Endothelial cell (in vitro differentiated cells): ENCODE measurements at regions not wholly inside any gene's neighbourhood (a gene's known extent, or its start where the extent isn't known, plus 50 kb on each side); places are given as distances from the start of the nearest gene placed in this dataset.

Experiments
- DNase-seq: peaks from one replicate; pipeline ENCODE4 v3.0.0; 2021; ENCODE audit warnings: low spot score
- H3K27ac Mint-ChIP-seq: one replicate; pipeline ENCODE4 v1.8.0; 2021; ENCODE audit warnings: mixed read lengths, inconsistent platforms; ENCODE audit not compliant: unreplicated experiment
- H3K27me3 Mint-ChIP-seq: one replicate; pipeline ENCODE4 v1.8.0; 2021; ENCODE audit warnings: mild to moderate bottlenecking, moderate library complexity, mixed read lengths, inconsistent platforms; ENCODE audit not compliant: unreplicated experiment
- H3K36me3 Mint-ChIP-seq: one replicate; pipeline ENCODE4 v1.8.0; 2021; ENCODE audit warnings: mild to moderate bottlenecking, low read depth, mixed read lengths, inconsistent platforms; ENCODE audit not compliant: unreplicated experiment
- H3K4me1 Mint-ChIP-seq: one replicate; pipeline ENCODE4 v1.8.0; 2021; ENCODE audit warnings: mild to moderate bottlenecking, mixed read lengths, inconsistent platforms; ENCODE audit not compliant: unreplicated experiment
- H3K4me3 Mint-ChIP-seq: one replicate; pipeline ENCODE4 v1.8.0; 2021; ENCODE audit warnings: mild to moderate bottlenecking, mixed read lengths, inconsistent platforms; ENCODE audit not compliant: unreplicated experiment
- H3K9me3 Mint-ChIP-seq: one replicate; pipeline ENCODE4 v1.8.0; 2021; ENCODE audit warnings: mixed read lengths, inconsistent platforms; ENCODE audit not compliant: unreplicated experiment
- CTCF ChIP-seq: fragments of 200-600 bp; sonication (generic); IDR thresholded peaks from one replicate; pipeline ENCODE4 v1.5.0; 2021; ENCODE audit warnings: antibody characterized with exemption; ENCODE audit not compliant: unreplicated experiment

GRCh38 chr7:153835103-153835502 is 217.1 kb upstream of the DPP6 start:
- peaks cover 17% of the 10 kb centered on the region for H3K9me3 Mint-ChIP-seq
- no peaks in the 10 kb centered on the region for H3K4me1 Mint-ChIP-seq
- DNase-seq: no peak
- H3K4me3 Mint-ChIP-seq: no peak overlapping the region
- TF ChIP-seq CTCF: no peak
- H3K27me3 Mint-ChIP-seq: peaks cover 2% of the 10 kb centered on the region
- no peaks in the 10 kb centered on the region for H3K36me3 Mint-ChIP-seq
- no peak overlapping the region for H3K27ac Mint-ChIP-seq

- TF ChIP-seq CTCF: no peak
- H3K27me3 Mint-ChIP-seq: peaks cover 2% of the 10 kb centered on the region
- H3K9me3 Mint-ChIP-seq: peaks cover 17% of the 10 kb centered on the region
- H3K27ac Mint-ChIP-seq: no peak overlapping the region
- no peak overlapping the region for H3K4me3 Mint-ChIP-seq
- no peaks in the 10 kb centered on the region for H3K36me3 Mint-ChIP-seq
- DNase-seq: no peak
- H3K4me1 Mint-ChIP-seq: no peaks in the 10 kb centered on the region
Observed at GRCh38 chr7:153835712-153836265, 216.4 kb upstream of the DPP6 start.

GRCh38 chr7:153838591-153838990 is 213.6 kb upstream of the DPP6 start:
- no peak for DNase-seq
- H3K36me3 Mint-ChIP-seq: no peaks in the 10 kb centered on the region
- H3K4me3 Mint-ChIP-seq: no peak overlapping the region
- TF ChIP-seq CTCF: no peak
- no peaks in the 10 kb centered on the region for H3K4me1 Mint-ChIP-seq
- no peak overlapping the region for H3K27ac Mint-ChIP-seq
- peaks cover 2% of the 10 kb centered on the region for H3K27me3 Mint-ChIP-seq
- H3K9me3 Mint-ChIP-seq: peaks cover 12% of the 10 kb centered on the region

- DNase-seq: no peak
- TF ChIP-seq CTCF: no peak
- peaks cover 2% of the 10 kb centered on the region for H3K27me3 Mint-ChIP-seq
- no peaks in the 10 kb centered on the region for H3K4me1 Mint-ChIP-seq
- no peaks in the 10 kb centered on the region for H3K36me3 Mint-ChIP-seq
- no peak overlapping the region for H3K27ac Mint-ChIP-seq
- H3K9me3 Mint-ChIP-seq: peaks cover 17% of the 10 kb centered on the region
- H3K4me3 Mint-ChIP-seq: no peak overlapping the region
Observed at GRCh38 chr7:153840861-153841260, 211.3 kb upstream of the DPP6 start.

- peaks cover 31% of the 10 kb centered on the region for H3K9me3 Mint-ChIP-seq
- no peak overlapping the region for H3K4me3 Mint-ChIP-seq
- H3K36me3 Mint-ChIP-seq: no peaks in the 10 kb centered on the region
- no peak overlapping the region for H3K27ac Mint-ChIP-seq
- no peak for TF ChIP-seq CTCF
- H3K27me3 Mint-ChIP-seq: peaks cover 1% of the 10 kb centered on the region
- DNase-seq: no peak
- no peaks in the 10 kb centered on the region for H3K4me1 Mint-ChIP-seq
Observed at GRCh38 chr7:153847828-153848227, 204.4 kb upstream of the DPP6 start.
